KG1 (cell line): ENCODE measurements at regions not wholly inside any gene's neighbourhood (a gene's known extent, or its start where the extent isn't known, plus 50 kb on each side); places are given as distances from the start of the nearest gene placed in this dataset.
"Not testable (repeated sequence)": the region's sequence is repeated elsewhere in the genome, so short reads cannot be mapped to it uniquely, and the experiment has no call there.

ENCODE experiments used
- DNase-seq: peaks from one replicate; lab custom pipeline; 2025; lab: John Stamatoyannopoulos, UW

- no peak for DNase-seq
Measured at GRCh38 chr10:3372281-3372680, 199.7 kb upstream of the PITRM1 start.

GRCh38 chr10:3371624-3372023, 199.0 kb upstream of the PITRM1 start:
- DNase-seq = not testable (repeated sequence)

GRCh38 chr10:3366735-3367405, 194.3 kb upstream of the PITRM1 start:
- DNase-seq = no peak

- DNase-seq = no peak
Measured at GRCh38 chr10:3366043-3366442, 193.5 kb upstream of the PITRM1 start.

- no peak for DNase-seq
Measured at GRCh38 chr10:3365630-3366029, 193.0 kb upstream of the PITRM1 start.

- no peak for DNase-seq
Measured at GRCh38 chr10:3364768-3365480, 192.3 kb upstream of the PITRM1 start.

- DNase-seq = no peak
Measured at GRCh38 chr10:3363311-3364045, 190.9 kb upstream of the PITRM1 start.

- DNase-seq = no peak
Measured at GRCh38 chr10:3362394-3362793, 189.8 kb upstream of the PITRM1 start.

- no peak for DNase-seq
Measured at GRCh38 chr10:3361640-3362039, 189.1 kb upstream of the PITRM1 start.

- no peak for DNase-seq
Measured at GRCh38 chr10:3357737-3358136, 185.2 kb upstream of the PITRM1 start.

GRCh38 chr10:3355536-3355935, 183.0 kb upstream of the PITRM1 start:
- DNase-seq = no peak

- DNase-seq = no peak
Measured at GRCh38 chr10:3354174-3354900, 181.8 kb upstream of the PITRM1 start.

GRCh38 chr10:3353235-3353634, 180.7 kb upstream of the PITRM1 start:
- DNase-seq = no peak

- DNase-seq = no peak
Measured at GRCh38 chr10:3350617-3351258, 178.2 kb upstream of the PITRM1 start.

- DNase-seq = no peak
Measured at GRCh38 chr10:3350205-3350604, 177.6 kb upstream of the PITRM1 start.

- DNase-seq = no peak
Measured at GRCh38 chr10:3348564-3348963, 176.0 kb upstream of the PITRM1 start.

GRCh38 chr10:3347413-3348182, 175.0 kb upstream of the PITRM1 start:
- DNase-seq = no peak

GRCh38 chr10:3346851-3347250, 174.3 kb upstream of the PITRM1 start:
- DNase-seq = no peak

GRCh38 chr10:3342771-3343170, 170.2 kb upstream of the PITRM1 start:
- no peak for DNase-seq

- DNase-seq = no peak
Measured at GRCh38 chr10:3340127-3340730, 167.6 kb upstream of the PITRM1 start.

- no peak for DNase-seq
Measured at GRCh38 chr10:3339531-3339950, 167.0 kb upstream of the PITRM1 start.
